IPS DF 6.9 (cell line): ENCODE measurements at regions not wholly inside any gene's neighbourhood (a gene's known extent, or its start where the extent isn't known, plus 50 kb on each side); places are given as distances from the start of the nearest gene placed in this dataset.
"Not testable (repeated sequence)": the region's sequence is repeated elsewhere in the genome, so short reads cannot be mapped to it uniquely, and the experiment has no call there.

Experiments used
- DNase-seq: peaks from one replicate; pipeline ENCODE4 v3.0.0-alpha.2; 2013; ENCODE audit warnings: low read depth, low spot score
- H3K27ac ChIP-seq: one replicate; pipeline ENCODE4 v1.5.1; 2013; ENCODE audit warnings: low read length, control low read depth
- H3K27me3 ChIP-seq: 2 replicates; pipeline ENCODE4 v1.6.1; 2013; ENCODE audit warnings: mild to moderate bottlenecking, low read length; ENCODE audit not compliant: control insufficient read depth, insufficient read depth
- H3K36me3 ChIP-seq: 2 replicates; pipeline ENCODE4 v1.6.1; 2013; ENCODE audit warnings: low read length; ENCODE audit not compliant: control insufficient read depth, insufficient read depth
- H3K4me1 ChIP-seq: 2 replicates; pipeline ENCODE4 v1.6.1; 2013; ENCODE audit warnings: low read length; ENCODE audit not compliant: control insufficient read depth, insufficient read depth
- H3K4me3 ChIP-seq: 2 replicates; pipeline ENCODE4 v1.5.1; 2013; ENCODE audit warnings: mild to moderate bottlenecking, low read length
- H3K9me3 ChIP-seq: 2 replicates; pipeline ENCODE4 v1.6.1; 2013; ENCODE audit warnings: low read length, inconsistent platforms; ENCODE audit not compliant: control insufficient read depth, insufficient read depth
- WGBS: extraction: QIAGEN DNeasy Blood & Tissue Kit; methylation state at CpG from one replicate; pipeline ENCODE4 v1.1.7; 2013; ENCODE audit warnings: mixed read lengths, missing lambda C conversion rate; ENCODE audit not compliant: insufficient read length, insufficient coverage; 5-methylcytosine and 5-hydroxymethylcytosine counted together

GRCh38 chr4:79747252-79747651 is 325.8 kb downstream of the ANTXR2 start:
- no peaks in the 10 kb centered on the region for H3K27me3 ChIP-seq
- H3K27ac ChIP-seq, result no peak overlapping the region
- no peaks in the 10 kb centered on the region for H3K4me1 ChIP-seq
- no peaks in the 10 kb centered on the region for H3K9me3 ChIP-seq
- H3K36me3 ChIP-seq, result no peaks in the 10 kb centered on the region
- no peak for DNase-seq
- no peak overlapping the region for H3K4me3 ChIP-seq

- H3K4me3 ChIP-seq, result no peak overlapping the region
- no peaks in the 10 kb centered on the region for H3K27me3 ChIP-seq
- no peaks in the 10 kb centered on the region for H3K4me1 ChIP-seq
- no peak for DNase-seq
- no CpG with 5 or more reads among the region's 8 CpGs for WGBS
- H3K27ac ChIP-seq, result no peak overlapping the region
- no peaks in the 10 kb centered on the region for H3K36me3 ChIP-seq
- no peaks in the 10 kb centered on the region for H3K9me3 ChIP-seq
These were observed 330.0 kb downstream of the ANTXR2 start for GRCh38 chr4:79743014-79743413.

- H3K27me3 ChIP-seq, result no peaks in the 10 kb centered on the region
- no peaks in the 10 kb centered on the region for H3K9me3 ChIP-seq
- no CpG with 5 or more reads among the region's 3 CpGs for WGBS
- no peaks in the 10 kb centered on the region for H3K4me1 ChIP-seq
- no peaks in the 10 kb centered on the region for H3K36me3 ChIP-seq
- no peak overlapping the region for H3K4me3 ChIP-seq
- no peak for DNase-seq
- H3K27ac ChIP-seq, result no peak overlapping the region
These were observed 331.9 kb upstream of the GK2 start for GRCh38 chr4:79739912-79740311.

- H3K27ac ChIP-seq, result no peak overlapping the region
- DNase-seq, result no peak
- H3K27me3 ChIP-seq, result no peaks in the 10 kb centered on the region
- no CpG with 5 or more reads among the region's 15 CpGs for WGBS
- H3K36me3 ChIP-seq, result no peaks in the 10 kb centered on the region
- H3K9me3 ChIP-seq, result no peaks in the 10 kb centered on the region
- no peaks in the 10 kb centered on the region for H3K4me1 ChIP-seq
- H3K4me3 ChIP-seq, result no peak overlapping the region
These were observed 315.5 kb upstream of the GK2 start for GRCh38 chr4:79723507-79723906.

GRCh38 chr4:79700356-79700755 is 292.3 kb upstream of the GK2 start:
- Histone ChIP-seq H3K27me3 (no peaks in the 10 kb centered on the region), H3K4me1 (no peaks in the 10 kb centered on the region), H3K9me3 (no peaks in the 10 kb centered on the region), H3K36me3 (no peaks in the 10 kb centered on the region), H3K4me3 (no peak overlapping the region), H3K27ac (no peak overlapping the region)
- DNase-seq, result no peak

GRCh38 chr4:79697444-79697843 is 289.4 kb upstream of the GK2 start:
- H3K36me3 ChIP-seq, result no peaks in the 10 kb centered on the region
- no peaks in the 10 kb centered on the region for H3K4me1 ChIP-seq
- no peak for DNase-seq
- no CpG with 5 or more reads among the region's 4 CpGs for WGBS
- H3K27me3 ChIP-seq, result no peaks in the 10 kb centered on the region
- H3K27ac ChIP-seq, result no peak overlapping the region
- no peak overlapping the region for H3K4me3 ChIP-seq
- no peaks in the 10 kb centered on the region for H3K9me3 ChIP-seq

GRCh38 chr4:79696534-79696933 is 288.5 kb upstream of the GK2 start:
- not testable (repeated sequence) for H3K9me3 ChIP-seq, H3K4me1 ChIP-seq, H3K36me3 ChIP-seq, DNase-seq, H3K27me3 ChIP-seq, H3K4me3 ChIP-seq, H3K27ac ChIP-seq
- no CpG with 5 or more reads among the region's 3 CpGs for WGBS

- Histone ChIP-seq H3K27me3 (no peaks in the 10 kb centered on the region), H3K4me3 (no peak overlapping the region), H3K9me3 (no peaks in the 10 kb centered on the region), H3K36me3 (no peaks in the 10 kb centered on the region), H3K27ac (no peak overlapping the region), H3K4me1 (no peaks in the 10 kb centered on the region)
- WGBS, result no CpG with 5 or more reads among the region's 3 CpGs
- DNase-seq, result no peak
These were observed 287.8 kb upstream of the GK2 start for GRCh38 chr4:79695848-79696247.

GRCh38 chr4:79689740-79690139 is 281.7 kb upstream of the GK2 start:
- Histone ChIP-seq H3K4me3 (no peak overlapping the region), H3K4me1 (no peaks in the 10 kb centered on the region), H3K27me3 (no peaks in the 10 kb centered on the region), H3K36me3 (no peaks in the 10 kb centered on the region), H3K27ac (no peak overlapping the region), H3K9me3 (no peaks in the 10 kb centered on the region)
- DNase-seq, result no peak
- no CpG with 5 or more reads among the region's 3 CpGs for WGBS

- H3K27ac ChIP-seq, result no peak overlapping the region
- no peak for DNase-seq
- H3K4me1 ChIP-seq, result no peaks in the 10 kb centered on the region
- H3K4me3 ChIP-seq, result no peak overlapping the region
- H3K36me3 ChIP-seq, result no peaks in the 10 kb centered on the region
- no peaks in the 10 kb centered on the region for H3K9me3 ChIP-seq
- H3K27me3 ChIP-seq, result no peaks in the 10 kb centered on the region
These were observed 280.7 kb upstream of the GK2 start for GRCh38 chr4:79688691-79689090.

GRCh38 chr4:79687006-79687405 is 279.0 kb upstream of the GK2 start:
- Histone ChIP-seq H3K27me3 (no peaks in the 10 kb centered on the region), H3K27ac (no peak overlapping the region), H3K36me3 (no peaks in the 10 kb centered on the region), H3K4me1 (no peaks in the 10 kb centered on the region), H3K9me3 (no peaks in the 10 kb centered on the region), H3K4me3 (no peak overlapping the region)
- WGBS, result no CpG with 5 or more reads among the region's 2 CpGs
- DNase-seq, result no peak
